ENCODE measurements at regions not wholly inside any gene's neighbourhood (a gene's known extent, or its start where the extent isn't known, plus 50 kb on each side); places are given as distances from the start of the nearest gene placed in this dataset.

GRCh38 chr12:46663318-46663717 is 162.5 kb downstream of the SLC38A4 start:
- POLR2A ChIA-PET = no interaction called here
- BruUV-seq (replicated peaks) = no TSS peak
- Histone ChIP-seq H3K27me3 (ENCODE audit: control insufficient read depth in 2 of 2, insufficient read depth in 2 of 2, low read length in 2 of 2) (no peaks in the 10 kb centered on the region), H3K36me3 (ENCODE audit: control insufficient read depth in 2 of 2, extremely low read depth in 1 of 2, insufficient read depth in 2 of 2, low read length in 2 of 2) (no peaks in the 10 kb centered on the region), H3K4me1 (ENCODE audit: control insufficient read depth, extremely low read depth, insufficient read depth, low read length) (peaks cover 62% of the 10 kb centered on the region), H3K9me1 (replicated peaks; ENCODE audit: control insufficient read depth, extremely low read depth, insufficient read depth, low read length) (no peaks in the 10 kb centered on the region), H3K4me2 (ENCODE audit: insufficient read depth, low read length) (no peak overlapping the region), H3K4me3 (replicated peaks in 1 of 3; ENCODE audit: insufficient read depth in 1 of 3, low read depth in 1 of 3, low read length in 3 of 3) (no peak overlapping the region), H3K79me2 (ENCODE audit: control insufficient read depth, insufficient read depth, low read length) (no peaks in the 10 kb centered on the region), H3K9ac (replicated peaks; ENCODE audit: extremely low read depth, insufficient read depth, low read length) (no peak overlapping the region), H4K20me1 (replicated peaks; ENCODE audit: control insufficient read depth, extremely low read depth, insufficient read depth, low read length) (no peaks in the 10 kb centered on the region), H2AFZ (ENCODE audit: low read depth, low read length) (peak overlapping the region; percentile 7), H3K9me3 (replicated peaks; ENCODE audit: control insufficient read depth, insufficient read depth, low read length) (no peaks in the 10 kb centered on the region), H3K27ac (ENCODE audit: insufficient read depth, low read depth, low read length) (no peak overlapping the region)
- dilution Hi-C loops (cut with MboI; ENCODE audit: extremely low pct_ligation_motif_present, low sequenced_read_pairs) = no loop called here
- CTCF ChIA-PET = interaction anchor here (1.4 kb wide), 1 partner anchor 12 kb away, joined by 8 read pairs; no protein-coding TSS in a partner anchor
- intact Hi-C loops (cut with micrococcal nuclease) = loop anchor here (5.0 kb wide), 2 partner anchors 216 to 511 kb away; no protein-coding TSS in a partner anchor
- no peak for DNase-seq (ENCODE audit: low read depth, low spot score)
- FAIRE-seq = no peak
- TF ChIP-seq CTCF (IDR thresholded peaks at IDR 0.05; ENCODE audit: extremely low read depth in 1 of 2, insufficient read depth in 1 of 2, low read depth in 1 of 2, low read length in 2 of 2) = no peak
- TF ChIP-seq MAX (IDR thresholded peaks at IDR 0.05; ENCODE audit: insufficient read depth, insufficient read length) = no peak
- TF ChIP-seq EZH2 (IDR thresholded peaks at IDR 0.05; ENCODE audit: borderline replicate concordance, low read depth, low read length, severe bottlenecking) = no peak
- no peak for TF ChIP-seq MYC (IDR thresholded peaks at IDR 0.05; ENCODE audit: low read depth, low read length)
- TF ChIP-seq GATA2 (IDR thresholded peaks at IDR 0.05; ENCODE audit: insufficient read depth, insufficient read length, low read depth, low read length) = no peak
- no peak for TF ChIP-seq JUN (IDR thresholded peaks at IDR 0.05; ENCODE audit: borderline replicate concordance, insufficient read depth, insufficient read length, low read depth)
- TF ChIP-seq POLR2AphosphoS5 (IDR thresholded peaks at IDR 0.05; ENCODE audit: insufficient read depth, low read depth, low read length) = no peak
- TF ChIP-seq FOS (IDR thresholded peaks at IDR 0.05; ENCODE audit: borderline replicate concordance, insufficient read depth, low read length) = no peak
- TF ChIP-seq POLR2A (IDR thresholded peaks at IDR 0.05; ENCODE audit: low read depth, low read length) = no peak

All from endothelial cell of umbilical vein (primary cell).